Activated T-cell treated with anti-CD3 and anti-CD28 coated beads, Interleukin-2, amount 50 U/mL, for 1 hour (primary cell): ENCODE measurements at regions not wholly inside any gene's neighbourhood (a gene's known extent, or its start where the extent isn't known, plus 50 kb on each side); places are given as distances from the start of the nearest gene placed in this dataset.

Experiments
- DNase-seq: peaks from one replicate; pipeline ENCODE4 v3.0.0-alpha.2; 2020

GRCh38 chr5:164358531-164359259, 853.3 kb downstream of the MAT2B start:
- DNase-seq, result no peak

- DNase-seq, result no peak
Observed at GRCh38 chr5:164359260-164360255, 854.1 kb downstream of the MAT2B start.

DNA sequence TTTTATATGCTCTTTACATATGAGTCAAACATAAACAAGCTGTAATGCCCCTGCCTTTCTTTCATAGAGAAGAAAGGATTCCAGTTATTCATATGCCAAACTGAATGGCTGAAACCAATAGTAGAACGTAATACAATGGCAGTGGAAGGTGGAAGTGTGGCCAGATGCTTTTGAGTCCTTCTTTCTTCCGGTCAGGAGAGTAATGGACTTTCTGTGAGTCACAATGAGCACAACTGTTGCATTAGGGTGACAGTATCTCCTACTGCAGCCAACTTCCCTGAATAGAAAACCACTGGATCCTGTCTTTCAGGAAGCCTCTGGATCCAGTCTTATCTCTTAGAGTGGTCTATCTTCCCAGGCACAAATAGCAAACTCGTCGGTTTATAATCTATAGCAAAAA, 855.2 kb downstream of the MAT2B start:
- DNase-seq, result no peak

- DNase-seq, result no peak
Observed at GRCh38 chr5:164361986-164362385, 856.6 kb downstream of the MAT2B start.

DNA sequence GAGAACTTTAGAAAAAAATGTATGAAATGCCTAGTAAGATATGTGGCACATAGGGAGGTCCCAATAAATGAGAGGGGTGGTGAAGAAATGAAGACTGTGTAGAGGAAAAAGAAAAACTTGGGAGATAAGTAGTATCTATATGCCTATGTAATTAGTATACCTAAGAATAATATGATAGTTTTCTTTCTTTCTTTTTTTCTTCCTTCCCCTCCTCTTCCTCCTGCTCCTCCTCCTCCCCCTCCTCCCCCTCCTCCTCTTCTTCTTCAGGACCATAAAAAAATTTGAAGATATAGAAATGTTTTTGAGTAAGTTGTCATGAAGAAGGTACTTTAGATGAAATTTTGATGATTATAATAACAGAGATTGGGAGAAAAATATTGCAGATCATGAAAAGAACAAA, 857.4 kb downstream of the MAT2B start:
- no peak for DNase-seq

GRCh38 chr5:164364237-164365208, 859.1 kb downstream of the MAT2B start:
- no peak for DNase-seq

- DNase-seq, result no peak
Observed at GRCh38 chr5:164370841-164371240, 865.4 kb downstream of the MAT2B start.

GRCh38 chr5:164372892-164373291, 867.5 kb downstream of the MAT2B start:
- DNase-seq, result no peak

DNA sequence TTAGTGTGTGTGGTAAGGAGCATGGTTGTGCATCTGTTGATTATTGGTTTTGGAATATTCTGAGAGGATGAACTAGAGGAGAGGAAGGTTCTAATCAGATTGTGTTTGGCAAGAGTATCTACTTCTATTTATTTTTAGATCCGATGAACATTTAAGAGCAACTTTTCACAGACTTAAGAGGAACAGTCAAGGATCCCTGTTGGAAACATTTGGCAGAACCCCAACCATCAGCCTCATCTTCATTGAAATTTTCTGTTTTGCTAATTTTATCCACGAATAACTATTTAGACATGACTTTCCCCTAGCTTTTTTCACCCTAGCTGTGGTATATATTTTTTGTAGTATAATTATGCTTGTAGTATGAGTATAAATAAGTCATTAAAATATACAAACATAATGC, 868.5 kb downstream of the MAT2B start:
- DNase-seq, result no peak

GRCh38 chr5:164375051-164375450, 869.6 kb downstream of the MAT2B start:
- DNase-seq, result no peak

DNA sequence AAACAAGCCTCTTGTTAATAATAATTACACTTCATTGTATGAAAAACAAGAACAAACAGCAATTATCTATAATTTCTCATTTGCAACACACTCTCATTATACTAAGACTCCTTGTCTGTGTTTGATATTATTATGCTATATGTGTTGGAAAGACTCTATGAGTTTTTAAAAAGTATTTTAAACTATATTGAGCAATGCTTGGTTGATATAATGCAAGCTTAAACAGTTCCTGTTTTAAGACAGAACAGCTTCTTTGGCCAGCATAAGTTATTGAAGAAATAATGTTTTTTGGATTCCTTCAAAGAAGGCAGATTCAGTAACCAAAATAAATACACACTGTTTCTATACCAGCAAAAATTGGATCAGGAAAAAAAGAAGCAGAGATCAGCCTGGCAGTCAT, 871.4 kb downstream of the MAT2B start:
- DNase-seq, result no peak

GRCh38 chr5:164377746-164378145, 872.3 kb downstream of the MAT2B start:
- DNase-seq, result no peak

- DNase-seq, result no peak
Observed at GRCh38 chr5:164383662-164384061, 878.2 kb downstream of the MAT2B start.

- DNase-seq, result no peak
Observed at GRCh38 chr5:164392531-164392930, 887.1 kb downstream of the MAT2B start.

DNA sequence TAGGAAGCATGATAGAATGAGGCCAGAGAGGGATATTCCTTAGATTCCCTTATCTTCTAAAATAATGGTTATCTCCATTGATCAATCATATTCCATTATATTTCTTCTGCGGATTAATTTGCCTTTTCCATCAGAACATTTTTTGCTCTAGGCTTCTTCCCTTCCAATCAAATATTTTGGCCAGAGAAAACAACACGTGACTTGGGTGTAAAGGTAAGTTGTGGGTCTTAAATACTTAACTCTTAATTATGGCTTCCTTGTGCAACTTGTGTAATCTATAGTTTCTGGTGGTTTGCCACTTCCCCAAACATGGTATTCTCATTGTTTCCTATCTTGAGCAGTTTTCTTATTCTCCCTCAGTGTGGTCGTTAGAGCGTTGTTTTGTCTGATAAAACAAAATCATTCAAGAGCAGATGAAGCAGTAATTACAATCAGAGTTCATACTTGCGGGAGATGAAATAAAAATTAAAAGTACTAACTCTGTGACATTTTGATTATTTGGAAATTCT, 889.3 kb downstream of the MAT2B start:
- DNase-seq, result no peak

DNA sequence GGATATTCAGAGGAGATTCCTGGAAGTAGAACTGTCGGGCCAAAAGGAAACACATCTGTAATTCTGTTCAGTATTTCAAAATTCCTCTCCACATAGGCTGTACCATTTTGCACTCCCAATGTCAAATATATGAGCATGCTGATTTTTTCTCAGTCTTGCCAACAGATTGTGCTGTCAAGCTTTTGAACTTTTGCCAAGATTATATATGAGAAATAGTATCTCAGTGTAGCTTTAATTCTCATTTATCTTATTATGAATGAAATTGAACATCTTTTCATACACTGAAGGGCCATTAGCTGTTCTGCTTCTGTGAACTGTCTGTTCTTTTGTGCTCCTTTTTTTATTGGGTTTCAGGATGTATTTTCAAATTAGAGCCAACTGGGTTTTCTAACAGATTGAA, 907.1 kb downstream of the MAT2B start:
- DNase-seq, result no peak

GRCh38 chr5:164420161-164420560, 914.7 kb downstream of the MAT2B start:
- no peak for DNase-seq

GRCh38 chr5:164422400-164422799, 917.0 kb downstream of the MAT2B start:
- no peak for DNase-seq

DNA sequence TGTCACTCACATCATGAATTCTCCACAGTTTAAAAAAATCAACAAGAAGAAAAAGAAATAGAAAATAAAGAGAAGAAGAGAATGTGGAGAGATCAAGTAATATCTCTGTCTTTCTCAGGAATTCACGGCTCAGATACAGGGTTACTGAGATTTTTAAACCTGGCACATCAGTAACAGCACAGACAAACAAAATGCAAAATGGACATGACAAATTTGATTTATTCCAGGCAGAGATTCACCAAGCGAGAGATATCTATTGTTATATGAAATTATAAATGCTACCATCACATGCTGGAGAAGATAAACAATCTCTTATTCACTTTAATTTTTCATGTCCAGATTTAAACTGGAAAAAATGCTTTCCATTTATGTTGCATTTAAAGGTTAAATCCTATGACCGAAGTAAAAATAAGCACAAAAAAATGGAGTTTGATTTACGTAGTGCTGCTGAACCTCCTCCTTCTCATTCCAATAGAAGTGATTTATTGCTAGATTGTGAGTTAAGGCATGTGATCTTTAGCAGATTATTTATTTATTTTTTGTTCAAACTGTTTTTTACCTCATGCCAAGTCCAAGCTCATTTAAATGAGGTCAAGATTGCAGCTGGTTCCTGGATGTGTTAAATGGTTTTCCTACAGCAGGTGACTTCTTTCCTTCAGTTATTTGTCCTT, 926.4 kb downstream of the MAT2B start:
- DNase-seq, result no peak

- no peak for DNase-seq
Observed at GRCh38 chr5:164433106-164433870, 927.9 kb downstream of the MAT2B start.

GRCh38 chr5:164435576-164435975, 930.2 kb downstream of the MAT2B start:
- no peak for DNase-seq
